ENCODE measurements at regions not wholly inside any gene's neighbourhood (a gene's known extent, or its start where the extent isn't known, plus 50 kb on each side); places are given as distances from the start of the nearest gene placed in this dataset.
"Not testable (repeated sequence)": the region's sequence is repeated elsewhere in the genome, so short reads cannot be mapped to it uniquely, and the experiment has no call there.

GRCh38 chr1:181893150-181893549 lies 168.4 kb downstream of the ZNF648 start:
- not testable (repeated sequence) for TF ChIP-seq CTCF (IDR thresholded peaks at IDR 0.05 in 2 of 3, conservative IDR thresholded peaks at IDR 0.05 in 1 of 3; ENCODE audit: borderline replicate concordance in 1 of 3, insufficient read depth in 1 of 3, low read depth in 2 of 3, low read length in 2 of 3); SIN3A (IDR thresholded peaks at IDR 0.05; ENCODE audit: low read depth); JUND (IDR thresholded peaks at IDR 0.05); RAD21 (IDR thresholded peaks at IDR 0.05; ENCODE audit: low read depth); EZH2 (IDR thresholded peaks at IDR 0.05); SP1 (IDR thresholded peaks at IDR 0.05; ENCODE audit: low read depth); CEBPB (IDR thresholded peaks at IDR 0.05; ENCODE audit: low read depth); POLR2AphosphoS5 (IDR thresholded peaks at IDR 0.05; ENCODE audit: low read depth, low read length); MAX (IDR thresholded peaks at IDR 0.05); EZH2phosphoT487 (IDR thresholded peaks at IDR 0.05; ENCODE audit: borderline replicate concordance); ELF1 (IDR thresholded peaks at IDR 0.05; ENCODE audit: borderline replicate concordance, low read depth); FOSL1 (IDR thresholded peaks at IDR 0.05; ENCODE audit: low read depth); POLR2A (IDR thresholded peaks at IDR 0.05; ENCODE audit: borderline replicate concordance, extremely low read depth, insufficient read depth, insufficient read length)
